Stomach (tissue), 8 donors: ENCODE measurements at regions not wholly inside any gene's neighbourhood (a gene's known extent, or its start where the extent isn't known, plus 50 kb on each side); places are given as distances from the start of the nearest gene placed in this dataset.

Experiments used
- DNase-seq, 2 donors: peaks; one replicate each; pipeline versions ENCODE4 v3.0.0 to v3.0.0-alpha.2; 2013 to 2019
- H3K27ac ChIP-seq, 5 donors: fragments of 200-600 bp in 4 of 5; sonication (generic) in 4 of 5; one replicate each; pipeline ENCODE4 v1.5.1; 2013 to 2019; ENCODE audit warnings: mild to moderate bottlenecking in 1 of 5, moderate library complexity in 1 of 5
- H3K27me3 ChIP-seq, 3 donors: fragments of 200-600 bp; sonication (generic); one replicate each; pipeline ENCODE4 v1.5.1; 2017 to 2019; ENCODE audit warnings: mixed run types in 1 of 3
- H3K36me3 ChIP-seq, 4 donors: fragments of 200-600 bp; sonication (generic); 1 replicate in 3 of 4; 2 replicates in 1 of 4; pipeline ENCODE4 v1.5.1; 2016 to 2019
- H3K4me1 ChIP-seq, 4 donors: fragments of 200-600 bp; sonication (generic); one replicate each; pipeline ENCODE4 v1.5.1; 2016 to 2019
- H3K4me3 ChIP-seq, 4 donors: fragments of 200-600 bp; sonication (generic) in 3 of 4; one replicate each; pipeline ENCODE4 v1.5.1; 2016 to 2019; ENCODE audit warnings: mild to moderate bottlenecking in 1 of 4
- H3K9me3 ChIP-seq, 4 donors: fragments of 200-600 bp; sonication (generic); one replicate each; pipeline ENCODE4 v1.5.1; 2016 to 2019
- EP300 ChIP-seq: sonication (generic); formaldehyde crosslinking; IDR thresholded peaks from one replicate; pipeline ENCODE4 v1.6.1; 2017; ENCODE audit warnings: antibody characterized with exemption
- POLR2A ChIP-seq, 4 donors: fragments of 450-650 bp; IDR thresholded peaks; one replicate each; pipeline ENCODE4 v1.6.1; 2016; ENCODE audit warnings: antibody characterized with exemption in 4 of 4, control low read depth in 2 of 4, mild to moderate bottlenecking in 1 of 4, moderate library complexity in 1 of 4
- POLR2AphosphoS5 ChIP-seq, 3 donors: sonication (generic); formaldehyde crosslinking; IDR thresholded peaks; one replicate each; pipeline ENCODE4 v1.6.1; 2016; ENCODE audit warnings: antibody characterized with exemption in 3 of 3
- WGBS, 5 donors: extraction: QIAGEN DNeasy Blood & Tissue Kit in 3 of 5; methylation state at CpG; one replicate each; pipeline versions ENCODE4 v1.1.5 to v1.1.7; 2013 to 2018; 5-methylcytosine and 5-hydroxymethylcytosine counted together
- intact Hi-C: fragments of 100-400 bp; cut with DNase I; formaldehyde crosslinking; loops from one replicate; pipeline ENCODE4 v1.15.1; 2023; ENCODE audit warnings: low total_unique reads
- TF ChIP-seq, protein P1 (sequence below), 7 experiments: fragments of 450-650 bp in 4 of 7; fragments of 200-600 bp in 3 of 7; sonication (generic) in 3 of 7; IDR thresholded peaks; one replicate each; pipeline ENCODE4 v1.5.1; 2016 to 2019; ENCODE audit warnings: antibody characterized with exemption in 7 of 7, control low read depth in 2 of 7, mild to moderate bottlenecking in 1 of 7
- donor health status: healthy with polysubstance abuse.
- donor health status: Bipolar disorder and iron deficiency.
- donor health status: healthy.

- WGBS, 5 donors = 92 to 96% (median 94%) methylated on average over 3 of the region's 3 CpGs
- H3K4me3 ChIP-seq = no peak overlapping the region
- DNase-seq = no peak
- intact Hi-C loops = no loop called here
- no peaks in the 10 kb centered on the region for H3K36me3 ChIP-seq
- no peaks in the 10 kb centered on the region for H3K27me3 ChIP-seq
- H3K9me3 ChIP-seq = no peaks in the 10 kb centered on the region
- H3K4me1 ChIP-seq = peaks cover 2 to 14% (median 9%) of the 10 kb centered on the region in 4 donors
- no peak for TF ChIP-seq EP300
- TF ChIP-seq POLR2AphosphoS5 (IDR thresholded peaks at IDR 0.05) = no peak
- TF ChIP-seq, protein P1, sequence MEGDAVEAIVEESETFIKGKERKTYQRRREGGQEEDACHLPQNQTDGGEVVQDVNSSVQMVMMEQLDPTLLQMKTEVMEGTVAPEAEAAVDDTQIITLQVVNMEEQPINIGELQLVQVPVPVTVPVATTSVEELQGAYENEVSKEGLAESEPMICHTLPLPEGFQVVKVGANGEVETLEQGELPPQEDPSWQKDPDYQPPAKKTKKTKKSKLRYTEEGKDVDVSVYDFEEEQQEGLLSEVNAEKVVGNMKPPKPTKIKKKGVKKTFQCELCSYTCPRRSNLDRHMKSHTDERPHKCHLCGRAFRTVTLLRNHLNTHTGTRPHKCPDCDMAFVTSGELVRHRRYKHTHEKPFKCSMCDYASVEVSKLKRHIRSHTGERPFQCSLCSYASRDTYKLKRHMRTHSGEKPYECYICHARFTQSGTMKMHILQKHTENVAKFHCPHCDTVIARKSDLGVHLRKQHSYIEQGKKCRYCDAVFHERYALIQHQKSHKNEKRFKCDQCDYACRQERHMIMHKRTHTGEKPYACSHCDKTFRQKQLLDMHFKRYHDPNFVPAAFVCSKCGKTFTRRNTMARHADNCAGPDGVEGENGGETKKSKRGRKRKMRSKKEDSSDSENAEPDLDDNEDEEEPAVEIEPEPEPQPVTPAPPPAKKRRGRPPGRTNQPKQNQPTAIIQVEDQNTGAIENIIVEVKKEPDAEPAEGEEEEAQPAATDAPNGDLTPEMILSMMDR (IDR thresholded peaks at IDR 0.05) = no peak
- no peak for TF ChIP-seq POLR2A (IDR thresholded peaks at IDR 0.05)
- H3K27ac ChIP-seq = no peak overlapping the region
Observed at GRCh38 chr6:139521338-139521737, 146.9 kb upstream of the CITED2 start.

GRCh38 chr6:139520321-139520768 lies 145.9 kb upstream of the CITED2 start:
- 50 to 69% (median 60%) methylated on average over 3 of the region's 3 CpGs for WGBS, 5 donors
- no peaks in the 10 kb centered on the region for H3K27me3 ChIP-seq

GRCh38 chr6:139519571-139520031 lies 145.2 kb upstream of the CITED2 start:
- no peaks in the 10 kb centered on the region for H3K36me3 ChIP-seq
- H3K4me1 ChIP-seq = peaks cover 2 to 14% (median 9%) of the 10 kb centered on the region in 4 donors
- TF ChIP-seq POLR2A (IDR thresholded peaks at IDR 0.05) (no peak), POLR2AphosphoS5 (IDR thresholded peaks at IDR 0.05) (peak in 1 of 3 donors; percentile 3), EP300 (no peak)
- TF ChIP-seq, protein P1 (IDR thresholded peaks at IDR 0.05) = no peak
- no peak for DNase-seq
- peak overlapping the region in 1 of 5 donors; percentile 12 for H3K27ac ChIP-seq
- 60 to 77% (median 62%) methylated on average over 5 of the region's 5 CpGs for WGBS, 5 donors
- no peaks in the 10 kb centered on the region for H3K9me3 ChIP-seq
- no peaks in the 10 kb centered on the region for H3K27me3 ChIP-seq
- intact Hi-C loops = no loop called here
- H3K4me3 ChIP-seq = no peak overlapping the region

More at GRCh38 chr6:139520321-139520768, 145.9 kb upstream of the CITED2 start:
- H3K9me3 ChIP-seq = no peaks in the 10 kb centered on the region
- H3K27ac ChIP-seq = no peak overlapping the region
- H3K4me3 ChIP-seq = no peak overlapping the region
- H3K4me1 ChIP-seq = peaks cover 2 to 14% (median 9%) of the 10 kb centered on the region in 4 donors
- H3K36me3 ChIP-seq = no peaks in the 10 kb centered on the region
- intact Hi-C loops = no loop called here
- TF ChIP-seq POLR2AphosphoS5 (IDR thresholded peaks at IDR 0.05) (no peak), POLR2A (IDR thresholded peaks at IDR 0.05) (no peak), EP300 (no peak)
- TF ChIP-seq, protein P1 (IDR thresholded peaks at IDR 0.05) = no peak
- no peak for DNase-seq

DNA sequence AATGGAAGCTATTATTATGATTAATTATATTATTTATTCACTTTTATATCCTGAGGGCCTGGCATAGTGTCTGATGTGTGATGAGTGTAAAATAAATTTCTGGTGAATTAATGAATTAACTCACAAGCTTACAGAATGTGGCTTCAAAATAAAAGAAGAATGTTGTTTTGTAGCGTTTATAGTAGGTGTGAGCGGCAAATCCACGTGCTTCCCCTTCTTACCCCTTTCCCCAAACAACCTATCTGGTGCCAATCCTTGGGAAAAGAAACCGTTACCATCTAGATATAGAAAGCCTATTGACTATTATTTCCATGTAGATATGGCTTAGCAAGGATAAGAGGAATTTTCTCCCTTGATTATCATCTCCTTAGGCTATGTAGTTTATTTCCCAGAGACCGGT lies 144.6 kb upstream of the CITED2 start:
- H3K9me3 ChIP-seq = no peaks in the 10 kb centered on the region
- intact Hi-C loops = no loop called here
- H3K27ac ChIP-seq = no peak overlapping the region
- H3K4me3 ChIP-seq = no peak overlapping the region
- no peaks in the 10 kb centered on the region for H3K36me3 ChIP-seq
- peaks cover 2 to 14% (median 9%) of the 10 kb centered on the region in 4 donors for H3K4me1 ChIP-seq
- DNase-seq = no peak
- H3K27me3 ChIP-seq = no peaks in the 10 kb centered on the region
- WGBS, 5 donors = 56 to 75% (median 67%) methylated on average over 5 of the region's 5 CpGs
- TF ChIP-seq, protein P1 (IDR thresholded peaks at IDR 0.05) = no peak
- TF ChIP-seq EP300 (no peak), POLR2AphosphoS5 (IDR thresholded peaks at IDR 0.05) (no peak), POLR2A (IDR thresholded peaks at IDR 0.05) (no peak)
